ENCODE measurements at regions not wholly inside any gene's neighbourhood (a gene's known extent, or its start where the extent isn't known, plus 50 kb on each side); places are given as distances from the start of the nearest gene placed in this dataset.

GRCh38 chr18:7325126-7325430 is 94.2 kb downstream of the LRRC30 start:
- no peak for TF ChIP-seq CTCF (IDR thresholded peaks at IDR 0.05)
- Histone ChIP-seq H3K27ac (no peak overlapping the region), H3K36me3 (no peaks in the 10 kb centered on the region), H3K9me3 (no peaks in the 10 kb centered on the region), H3K27me3 (no peaks in the 10 kb centered on the region), H3K4me3 (no peak overlapping the region), H3K4me1 (no peaks in the 10 kb centered on the region)
- ATAC-seq: no peak
- intact Hi-C loops (cut with DNase I): no loop called here
- WGBS, 2 donors: 61 to 63% methylated on average over 5 of the region's 5 CpGs
- no peak for DNase-seq
- FAIRE-seq: no peak

- no peak for ATAC-seq
- TF ChIP-seq CTCF (IDR thresholded peaks at IDR 0.05): no peak
- no peak overlapping the region for H3K27ac ChIP-seq
- DNase-seq: no peak
- no peak for FAIRE-seq
- H3K9me3 ChIP-seq: no peaks in the 10 kb centered on the region
- H3K36me3 ChIP-seq: no peaks in the 10 kb centered on the region
- intact Hi-C loops (cut with DNase I): no loop called here
- H3K4me3 ChIP-seq: no peak overlapping the region
- H3K27me3 ChIP-seq: no peaks in the 10 kb centered on the region
- 37 to 40% methylated on average over 3 of the region's 3 CpGs for WGBS, 2 donors
- H3K4me1 ChIP-seq: no peaks in the 10 kb centered on the region
Observed at GRCh38 chr18:7329016-7329415, 98.1 kb downstream of the LRRC30 start.

GRCh38 chr18:7332452-7332851 is 101.6 kb downstream of the LRRC30 start:
- intact Hi-C loops (cut with DNase I): no loop called here
- Histone ChIP-seq H3K36me3 (no peaks in the 10 kb centered on the region), H3K9me3 (no peaks in the 10 kb centered on the region), H3K27me3 (no peaks in the 10 kb centered on the region), H3K4me1 (no peaks in the 10 kb centered on the region), H3K4me3 (no peak overlapping the region), H3K27ac (no peak overlapping the region)
- WGBS, 2 donors: 97 to 100% methylated on average over 1 of the region's 1 CpG
- ATAC-seq: no peak
- no peak for DNase-seq
- no peak for TF ChIP-seq CTCF (IDR thresholded peaks at IDR 0.05)
- no peak for FAIRE-seq

GRCh38 chr18:7333025-7333562 is 102.2 kb downstream of the LRRC30 start:
- H3K4me3 ChIP-seq: no peak overlapping the region
- H3K27ac ChIP-seq: no peak overlapping the region
- H3K4me1 ChIP-seq: no peaks in the 10 kb centered on the region
- DNase-seq: no peak
- intact Hi-C loops (cut with DNase I): no loop called here
- no peaks in the 10 kb centered on the region for H3K9me3 ChIP-seq
- no peak for FAIRE-seq
- H3K36me3 ChIP-seq: no peaks in the 10 kb centered on the region
- no peaks in the 10 kb centered on the region for H3K27me3 ChIP-seq
- no peak for TF ChIP-seq CTCF (IDR thresholded peaks at IDR 0.05)
- no peak for ATAC-seq
- 91 to 95% methylated on average over 5 of the region's 5 CpGs for WGBS, 2 donors

GRCh38 chr18:7334973-7335568 is 104.2 kb downstream of the LRRC30 start:
- no peaks in the 10 kb centered on the region for H3K9me3 ChIP-seq
- intact Hi-C loops (cut with DNase I): no loop called here
- no peaks in the 10 kb centered on the region for H3K27me3 ChIP-seq
- no peaks in the 10 kb centered on the region for H3K36me3 ChIP-seq
- FAIRE-seq (no peak), DNase-seq (no peak), ATAC-seq (no peak)
- H3K27ac ChIP-seq: no peak overlapping the region
- no peaks in the 10 kb centered on the region for H3K4me1 ChIP-seq
- TF ChIP-seq CTCF (IDR thresholded peaks at IDR 0.05): no peak
- WGBS, 2 donors: 65 to 66% methylated on average over 3 of the region's 3 CpGs
- H3K4me3 ChIP-seq: no peak overlapping the region
